H9 (cell line): ENCODE measurements at regions not wholly inside any gene's neighbourhood (a gene's known extent, or its start where the extent isn't known, plus 50 kb on each side); places are given as distances from the start of the nearest gene placed in this dataset.

Source experiments
- DNase-seq: peaks from one replicate; pipeline ENCODE4 v3.0.0-alpha.2; 2017
- H2AFZ ChIP-seq: one replicate; pipeline ENCODE4 v1.6.1; 2013; ENCODE audit warnings: mild to moderate bottlenecking, low read length, control low read depth, moderate library complexity
- H2AK5ac ChIP-seq: 2 replicates; pipeline ENCODE4 v1.6.1; 2013; ENCODE audit warnings: low read length, control low read depth, mixed read lengths; ENCODE audit not compliant: insufficient read length
- H2BK120ac ChIP-seq: one replicate; pipeline ENCODE4 v1.6.1; 2013; ENCODE audit warnings: low read depth, mild to moderate bottlenecking, low read length, control low read depth, inconsistent platforms; ENCODE audit not compliant: poor library complexity, severe bottlenecking
- H2BK12ac ChIP-seq: 2 replicates; pipeline ENCODE4 v1.6.1; 2013; ENCODE audit warnings: low read length, control low read depth, mixed read lengths, low read depth; ENCODE audit not compliant: insufficient read length
- H2BK15ac ChIP-seq: 2 replicates; pipeline ENCODE4 v1.6.1; 2013; ENCODE audit warnings: low read depth, low read length, control low read depth
- H2BK20ac ChIP-seq: one replicate; pipeline ENCODE4 v1.6.1; 2013; ENCODE audit warnings: low read depth, mild to moderate bottlenecking, low read length, control low read depth, inconsistent platforms; ENCODE audit not compliant: poor library complexity, severe bottlenecking
- H2BK5ac ChIP-seq: 2 replicates; pipeline ENCODE4 v1.6.1; 2013; ENCODE audit warnings: low read length, control low read depth, mixed read lengths; ENCODE audit not compliant: insufficient read length
- H3K14ac ChIP-seq: 2 replicates; pipeline ENCODE4 v1.6.1; 2013; ENCODE audit warnings: low read length, control low read depth; ENCODE audit not compliant: insufficient read depth
- H3K18ac ChIP-seq: 2 replicates; pipeline ENCODE4 v1.6.1; 2013; ENCODE audit warnings: low read depth, mild to moderate bottlenecking, mixed read lengths, low read length, control low read depth; ENCODE audit not compliant: insufficient read length
- H3K23ac ChIP-seq: 2 replicates; pipeline ENCODE4 v1.6.1; 2013; ENCODE audit warnings: low read length, control low read depth, mixed read lengths, low read depth; ENCODE audit not compliant: insufficient read length
- H3K23me2 ChIP-seq: 2 replicates; pipeline ENCODE4 v1.6.1; 2013; ENCODE audit warnings: low read depth, mild to moderate bottlenecking, mixed read lengths, low read length, control low read depth; ENCODE audit not compliant: insufficient read length, poor library complexity, severe bottlenecking
- H3K27ac ChIP-seq: 2 replicates; pipeline ENCODE4 v1.5.1; 2013; ENCODE audit warnings: low read length, control low read depth, mixed read lengths, low read depth; ENCODE audit not compliant: insufficient read length
- H3K27me3 ChIP-seq: 2 replicates; pipeline ENCODE4 v1.6.1; 2013; ENCODE audit warnings: low read length, control low read depth, inconsistent platforms; ENCODE audit not compliant: insufficient read depth
- H3K4ac ChIP-seq: 2 replicates; pipeline ENCODE4 v1.6.1; 2013; ENCODE audit warnings: low read depth, mild to moderate bottlenecking, control low read depth, inconsistent platforms, low read length, moderate library complexity
- H3K4me1 ChIP-seq: 2 replicates; pipeline ENCODE4 v1.6.1; 2013; ENCODE audit warnings: low read length, control low read depth, inconsistent platforms; ENCODE audit not compliant: insufficient read depth
- H3K4me2 ChIP-seq: 2 replicates; pipeline ENCODE4 v1.6.1; 2013; ENCODE audit warnings: low read length, control low read depth, mixed read lengths; ENCODE audit not compliant: insufficient read length, insufficient read depth
- H3K56ac ChIP-seq: 2 replicates; pipeline ENCODE4 v1.6.1; 2013; ENCODE audit warnings: low read depth, mild to moderate bottlenecking, mixed read lengths, low read length, control low read depth; ENCODE audit not compliant: insufficient read length
- H3K79me1 ChIP-seq: 2 replicates; pipeline ENCODE4 v1.6.1; 2013; ENCODE audit warnings: low read depth, mild to moderate bottlenecking, moderate library complexity, low read length, control low read depth, inconsistent platforms; ENCODE audit not compliant: insufficient read depth, poor library complexity, severe bottlenecking
- H3K79me2 ChIP-seq: 2 replicates; pipeline ENCODE4 v1.6.1; 2013; ENCODE audit warnings: low read length, control low read depth, inconsistent platforms; ENCODE audit not compliant: insufficient read depth
- H3K9ac ChIP-seq: 2 replicates; pipeline ENCODE4 v1.6.1; 2013; ENCODE audit warnings: low read length, control low read depth, mixed read lengths; ENCODE audit not compliant: insufficient read length; ENCODE audit errors: extremely low read depth
- H3K9me3 ChIP-seq: one replicate; pipeline ENCODE4 v1.6.1; 2013; ENCODE audit warnings: low read depth, low read length, inconsistent platforms; ENCODE audit not compliant: control insufficient read depth
- H3T11ph ChIP-seq: one replicate; pipeline ENCODE4 v1.6.1; 2013; ENCODE audit warnings: mild to moderate bottlenecking, low read length, control low read depth, inconsistent platforms
- H4K20me1 ChIP-seq: one replicate; pipeline ENCODE4 v1.6.1; 2013; ENCODE audit not compliant: control insufficient read depth, insufficient read length, insufficient read depth
- H4K5ac ChIP-seq: 2 replicates; pipeline ENCODE4 v1.6.1; 2013; ENCODE audit warnings: low read depth, mild to moderate bottlenecking, mixed read lengths, low read length, control low read depth; ENCODE audit not compliant: insufficient read length
- H4K8ac ChIP-seq: replicated peaks from 2 replicates; pipeline ENCODE4 v1.6.1; 2013; ENCODE audit warnings: low read length, control low read depth, mixed read lengths, low read depth; ENCODE audit not compliant: insufficient read length
- H4K91ac ChIP-seq: 2 replicates; pipeline ENCODE4 v1.6.1; 2013; ENCODE audit warnings: low read depth, mild to moderate bottlenecking, moderate library complexity, mixed read lengths, low read length, control low read depth; ENCODE audit not compliant: insufficient read length
- H3K27ac Mint-ChIP-seq, 3 experiments: 2 replicates in 2 of 3; 3 replicates in 1 of 3; pipeline ENCODE4 v1.8.0; 2020 to 2021; ENCODE audit warnings: mixed read lengths in 3 of 3, mild to moderate bottlenecking in 1 of 3, moderate library complexity in 1 of 3
- H3K27me3 Mint-ChIP-seq: 2 replicates; pipeline ENCODE4 v1.8.0; 2021; ENCODE audit warnings: low read depth, mild to moderate bottlenecking, moderate library complexity, mixed read lengths
- H3K36me3 Mint-ChIP-seq, 3 experiments: 2 replicates in 2 of 3; 3 replicates in 1 of 3; pipeline ENCODE4 v1.8.0; 2020 to 2021; ENCODE audit warnings: low read depth in 3 of 3, mixed read lengths in 3 of 3; ENCODE audit not compliant: insufficient read depth in 1 of 3
- H3K4me1 Mint-ChIP-seq, 2 experiments: 2 replicates each; pipeline ENCODE4 v1.8.0; 2020; ENCODE audit warnings: mixed read lengths in 2 of 2
- H3K4me3 Mint-ChIP-seq, 2 experiments: 2 replicates in 1 of 2; 3 replicates in 1 of 2; pipeline ENCODE4 v1.8.0; 2020 to 2021; ENCODE audit warnings: mild to moderate bottlenecking in 2 of 2, mixed read lengths in 2 of 2, moderate library complexity in 1 of 2
- H3K9me3 Mint-ChIP-seq, 2 experiments: 2 replicates in 1 of 2; 3 replicates in 1 of 2; pipeline ENCODE4 v1.8.0; 2020; ENCODE audit warnings: mild to moderate bottlenecking in 2 of 2, mixed read lengths in 2 of 2, moderate library complexity in 1 of 2
- CTCF ChIP-seq: fragments of 200-600 bp; sonication (generic); conservative IDR thresholded peaks from 3 replicates; pipeline ENCODE4 v1.8.0; 2021; ENCODE audit warnings: antibody characterized with exemption, mild to moderate bottlenecking
- WGBS: extraction: QIAGEN DNeasy Blood & Tissue Kit; methylation state at CpG from one replicate; pipeline ENCODE4 v1.1.7; 2013; ENCODE audit warnings: missing lambda C conversion rate, low lambda C conversion rate, mixed read lengths; ENCODE audit not compliant: insufficient read length; ENCODE audit errors: extremely low coverage; 5-methylcytosine and 5-hydroxymethylcytosine counted together

- H3K18ac ChIP-seq = peak overlapping the region; percentile 44
- Mint-ChIP-seq H3K4me3 (peak overlapping the region; percentile 56 to 71), H3K9me3 (no peaks in the 10 kb centered on the region; a peak in 1 of 5 replicates), H3K27ac (no peak overlapping the region; a peak in 1 of 7 replicates), H3K36me3 (no peaks in the 10 kb centered on the region), H3K4me1 (peaks cover 29 to 31% of the 10 kb centered on the region in 2 experiments), H3K27me3 (no peaks in the 10 kb centered on the region; the same call in 1 of the 2 replicates)
- H2BK20ac ChIP-seq = no peak overlapping the region
- H3T11ph ChIP-seq = no peak overlapping the region
- no peak for DNase-seq
- peaks cover 8% of the 10 kb centered on the region; the same call in 1 of the 2 replicates for H3K4me1 ChIP-seq
- H3K14ac ChIP-seq = no peak overlapping the region; the same call in 1 of the 2 replicates
- no peak overlapping the region for H2BK15ac ChIP-seq
- H4K8ac ChIP-seq = no peak overlapping the region
- no peak overlapping the region for H4K5ac ChIP-seq
- H3K4me2 ChIP-seq = peak overlapping the region; percentile 23
- no peak overlapping the region for H3K56ac ChIP-seq
- no peak overlapping the region for H3K9ac ChIP-seq
- H3K9me3 ChIP-seq = no peaks in the 10 kb centered on the region
- no peak overlapping the region for H2BK12ac ChIP-seq
- H4K91ac ChIP-seq = no peak overlapping the region
- H4K20me1 ChIP-seq = no peaks in the 10 kb centered on the region
- peaks cover 3% of the 10 kb centered on the region for H3K23me2 ChIP-seq
- no peak overlapping the region for H3K23ac ChIP-seq
- no CpG with 5 or more reads among the region's 27 CpGs for WGBS
- H2AK5ac ChIP-seq = no peak overlapping the region
- no peak overlapping the region for H2BK5ac ChIP-seq
- H3K79me2 ChIP-seq = no peaks in the 10 kb centered on the region
- H3K79me1 ChIP-seq = no peaks in the 10 kb centered on the region
- no peaks in the 10 kb centered on the region for H3K27me3 ChIP-seq
- TF ChIP-seq CTCF = no peak
- no peak overlapping the region for H3K4ac ChIP-seq
- no peak overlapping the region for H3K27ac ChIP-seq
- no peak overlapping the region for H2BK120ac ChIP-seq
- H2AFZ ChIP-seq = no peak overlapping the region
Observed at GRCh38 chr9:129337336-129338140, 159.5 kb upstream of the IER5L start.
